ENCODE measurements at regions not wholly inside any gene's neighbourhood (a gene's known extent, or its start where the extent isn't known, plus 50 kb on each side); places are given as distances from the start of the nearest gene placed in this dataset.

GRCh38 chr5:179410291-179411160 is 65.3 kb upstream of the ADAMTS2 start:
- TF ChIP-seq CTCF (IDR thresholded peaks at IDR 0.05) (no peak), POLR2A (IDR thresholded peaks at IDR 0.05) (no peak), EP300 (IDR thresholded peaks at IDR 0.05) (no peak)

All from gastroesophageal sphincter (tissue), 3 donors.